HEK293T (cell line): ENCODE measurements at regions not wholly inside any gene's neighbourhood (a gene's known extent, or its start where the extent isn't known, plus 50 kb on each side); places are given as distances from the start of the nearest gene placed in this dataset.

Experiments
- BHLHE40 ChIP-seq: fragments of 450-650 bp; IDR thresholded peaks from 2 replicates; pipeline ENCODE4 v1.6.1; 2016; ENCODE audit warnings: mild to moderate bottlenecking, moderate library complexity, borderline replicate concordance
- ELF4 ChIP-seq: fragments of 450-650 bp; IDR thresholded peaks from 2 replicates; pipeline ENCODE4 v1.6.1; 2017; ENCODE audit warnings: antibody characterized with exemption
- FOXA1 ChIP-seq: fragments of 450-650 bp; IDR thresholded peaks from 2 replicates; pipeline ENCODE4 v1.6.1; 2016; ENCODE audit warnings: mild to moderate bottlenecking
- FOXK2 ChIP-seq: fragments of 450-650 bp; IDR thresholded peaks from 2 replicates; pipeline ENCODE4 v1.6.1; 2016; ENCODE audit warnings: mild to moderate bottlenecking
- HDGF ChIP-seq: fragments of 450-650 bp; IDR thresholded peaks from 2 replicates; pipeline ENCODE4 v1.6.1; 2017; ENCODE audit warnings: antibody characterized with exemption, borderline replicate concordance
- PKNOX1 ChIP-seq: fragments of 450-650 bp; IDR thresholded peaks from 2 replicates; pipeline ENCODE4 v1.6.1; 2016
- SP1 ChIP-seq: fragments of 450-650 bp; IDR thresholded peaks from 2 replicates; pipeline ENCODE4 v1.6.1; 2017
- SUZ12 ChIP-seq: fragments of 450-650 bp; IDR thresholded peaks from 2 replicates; pipeline ENCODE4 v1.6.1; 2016; ENCODE audit warnings: mild to moderate bottlenecking
- TARDBP ChIP-seq: fragments of 450-650 bp; IDR thresholded peaks from 2 replicates; pipeline ENCODE4 v1.6.1; 2016
- ZNF384 ChIP-seq: fragments of 450-650 bp; IDR thresholded peaks from 2 replicates; pipeline ENCODE4 v1.6.1; 2016

DNA sequence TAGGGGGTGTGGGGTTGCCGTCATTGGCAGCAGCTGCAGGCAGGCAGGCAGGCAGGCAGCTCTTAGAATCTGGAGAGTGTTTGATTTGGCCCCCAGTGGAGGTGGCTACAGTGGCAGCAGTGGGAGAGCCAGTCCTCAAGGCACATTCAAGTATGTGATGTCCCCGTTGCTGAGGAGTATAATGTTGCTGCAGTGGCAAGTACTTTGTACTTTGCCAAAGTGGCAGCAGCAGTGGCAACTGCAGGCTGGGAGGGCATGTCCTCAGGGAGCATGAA is 147.1 kb downstream of the PAPOLA start:
- TF ChIP-seq ZNF384 (no peak), TARDBP (no peak), SUZ12 (no peak), PKNOX1 (no peak), BHLHE40 (no peak), SP1 (no peak), FOXA1 (no peak), ELF4 (no peak), HDGF (no peak), FOXK2 (no peak)
